Fibroblast of skin of left quadriceps (primary cell): ENCODE measurements at regions not wholly inside any gene's neighbourhood (a gene's known extent, or its start where the extent isn't known, plus 50 kb on each side); places are given as distances from the start of the nearest gene placed in this dataset.
"Not testable (repeated sequence)": the region's sequence is repeated elsewhere in the genome, so short reads cannot be mapped to it uniquely, and the experiment has no call there.

ENCODE experiments used
- DNase-seq, 2 experiments: peaks; one replicate each; pipeline ENCODE4 v3.0.0-alpha.2; 2013; ENCODE audit warnings: low read depth in 2 of 2

GRCh38 chr5:102554082-102554481, 55.3 kb upstream of the SLCO6A1 start:
- no peak for DNase-seq

- DNase-seq: no peak
These were observed 55.9 kb upstream of the SLCO6A1 start for GRCh38 chr5:102554728-102555127.

- DNase-seq: no peak
These were observed 63.3 kb upstream of the SLCO6A1 start for GRCh38 chr5:102561894-102562760.

DNA sequence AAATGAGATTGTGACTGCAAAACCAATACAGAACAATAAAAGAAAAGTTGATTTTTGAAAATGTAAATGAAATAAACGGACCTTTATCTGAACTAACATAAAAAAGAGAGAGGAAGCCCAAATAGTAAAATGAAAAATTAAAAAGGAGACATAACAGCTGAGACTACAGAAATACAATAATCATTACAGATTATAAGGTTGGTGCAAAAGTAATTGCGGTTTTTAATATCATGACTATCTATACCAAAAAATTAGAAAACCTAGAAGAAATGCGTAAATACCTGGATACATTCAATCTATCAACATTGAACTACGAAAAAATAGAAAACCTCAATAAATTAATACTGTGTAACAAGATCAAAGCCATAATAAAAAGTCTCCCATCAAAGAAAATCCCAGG, 71.9 kb upstream of the SLCO6A1 start:
- DNase-seq: no peak

DNA sequence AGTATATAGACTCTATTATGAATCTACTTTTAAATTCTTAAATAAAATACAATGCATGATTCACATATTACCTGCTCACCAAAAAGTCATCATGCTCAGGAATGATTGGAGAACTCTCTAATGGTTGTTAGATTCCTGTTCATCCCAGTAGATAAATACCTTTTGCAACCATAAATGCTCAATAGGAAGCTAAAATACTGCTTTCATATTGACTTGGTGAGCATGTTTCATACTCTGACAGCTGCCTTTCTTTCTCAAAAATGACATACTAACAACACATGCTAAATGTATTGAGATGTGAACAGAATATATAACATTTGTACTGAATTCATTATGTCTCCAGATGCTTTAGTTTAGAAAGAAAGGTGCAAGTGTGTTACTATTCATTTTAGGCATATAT, 79.6 kb upstream of the SLCO6A1 start:
- DNase-seq: no peak

DNA sequence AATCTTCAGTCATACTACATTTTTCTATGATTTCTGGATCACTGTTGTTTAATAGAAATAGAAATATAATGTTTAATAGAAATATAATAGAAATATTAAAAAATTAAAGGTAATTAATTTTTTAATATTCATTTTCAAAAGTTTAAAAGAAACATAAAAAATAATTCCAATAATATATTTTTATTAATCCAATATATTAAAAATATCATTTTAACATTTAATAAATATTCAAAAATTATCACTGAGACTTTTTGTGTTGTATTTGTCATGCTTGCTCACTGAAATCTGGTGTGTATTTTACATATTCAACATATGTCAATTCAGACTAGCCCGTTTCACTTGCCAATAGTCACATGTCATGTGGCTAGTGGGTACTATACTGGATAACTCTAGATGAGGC, 80.6 kb upstream of the SLCO6A1 start:
- no peak for DNase-seq

GRCh38 chr5:102581011-102581410, 82.2 kb upstream of the SLCO6A1 start:
- no peak for DNase-seq

DNA sequence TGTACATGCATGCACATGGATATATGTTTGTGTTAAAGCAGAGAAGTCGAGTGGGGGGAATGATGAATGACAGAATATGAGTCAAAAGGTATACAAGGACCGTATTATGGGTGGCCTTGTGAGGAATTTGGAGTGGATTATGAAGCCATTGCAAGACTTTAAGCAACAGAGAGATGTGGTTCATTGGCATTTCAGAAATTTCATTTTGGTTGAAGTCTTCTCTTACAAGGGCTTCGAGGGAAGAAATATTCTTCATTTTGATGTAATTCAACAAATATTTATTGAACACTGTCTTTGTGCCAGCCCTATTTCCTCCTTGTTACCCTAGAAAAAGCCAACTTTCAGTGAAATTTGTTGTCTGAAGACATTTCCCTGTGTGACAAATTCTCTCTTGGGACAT, 83.9 kb upstream of the SLCO6A1 start:
- peak; percentile 26 to 29 for DNase-seq

DNA sequence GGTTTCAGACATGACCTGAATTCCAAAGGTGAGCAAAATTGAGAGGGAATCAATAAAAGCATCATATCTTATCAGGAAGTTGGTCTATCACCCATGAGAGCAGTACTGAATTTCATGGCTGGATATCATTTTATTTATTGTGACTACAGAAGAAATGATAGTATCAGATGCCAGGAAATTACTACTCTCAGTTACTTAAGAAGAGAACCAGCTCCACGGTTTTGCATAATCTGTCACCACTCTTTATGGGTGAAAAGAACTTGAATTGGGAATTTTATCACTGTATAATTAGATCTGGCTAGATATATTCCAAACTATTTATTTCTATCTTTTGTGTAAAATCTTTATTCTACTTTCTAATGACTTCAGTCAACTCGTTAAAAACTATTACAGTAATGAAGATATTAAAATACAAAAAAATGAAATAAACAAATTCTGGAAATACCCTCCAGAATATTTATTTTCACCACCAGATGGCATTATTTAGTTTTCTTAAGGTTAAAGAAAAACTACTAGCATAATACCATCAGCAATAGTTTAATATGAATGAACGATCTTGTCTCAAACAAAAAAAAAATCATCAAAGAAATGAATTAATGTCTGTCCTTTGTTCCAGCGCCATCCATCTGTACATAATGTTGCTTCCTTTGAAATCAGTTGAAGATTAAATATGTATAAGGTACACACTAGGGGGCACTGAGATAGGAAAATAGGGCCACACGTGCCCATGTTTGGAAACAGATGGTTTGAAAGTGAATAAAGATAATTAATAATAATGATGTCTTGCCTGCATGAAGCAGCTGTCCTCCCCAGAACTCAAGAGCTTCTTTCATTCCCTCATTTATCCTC, 84.7 kb upstream of the SLCO6A1 start:
- DNase-seq: peak; percentile 10 to 17

DNA sequence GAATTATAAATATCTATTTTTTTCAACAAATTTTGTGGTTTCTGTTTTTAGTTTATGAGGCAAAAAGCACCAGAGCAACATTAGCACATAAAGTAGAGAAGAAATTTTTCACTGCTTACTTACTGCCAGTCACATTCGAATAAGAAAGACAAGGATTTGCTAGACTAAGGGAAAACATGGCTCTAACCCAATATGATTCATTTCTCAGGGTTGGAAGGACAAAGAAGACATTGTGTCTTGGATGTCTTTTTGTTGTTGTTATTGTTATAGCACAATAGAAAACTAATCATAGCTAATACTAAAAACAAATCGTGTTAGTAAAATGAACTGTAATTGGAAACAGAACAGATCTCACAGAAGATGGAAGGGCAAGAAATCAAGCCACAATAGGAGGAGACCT, 90.9 kb upstream of the SLCO6A1 start:
- DNase-seq: no peak

- no peak for DNase-seq
These were observed 91.7 kb upstream of the SLCO6A1 start for GRCh38 chr5:102590467-102590866.

- DNase-seq: no peak
These were observed 92.8 kb upstream of the SLCO6A1 start for GRCh38 chr5:102591650-102592049.

GRCh38 chr5:102592586-102592985, 93.8 kb upstream of the SLCO6A1 start:
- DNase-seq: not testable (repeated sequence)

GRCh38 chr5:102594192-102594591, 95.4 kb upstream of the SLCO6A1 start:
- DNase-seq: no peak

GRCh38 chr5:102595332-102595731, 96.5 kb upstream of the SLCO6A1 start:
- no peak for DNase-seq

- no peak for DNase-seq
These were observed 97.3 kb upstream of the SLCO6A1 start for GRCh38 chr5:102596113-102596512.

GRCh38 chr5:102596951-102597350, 98.2 kb upstream of the SLCO6A1 start:
- DNase-seq: no peak

DNA sequence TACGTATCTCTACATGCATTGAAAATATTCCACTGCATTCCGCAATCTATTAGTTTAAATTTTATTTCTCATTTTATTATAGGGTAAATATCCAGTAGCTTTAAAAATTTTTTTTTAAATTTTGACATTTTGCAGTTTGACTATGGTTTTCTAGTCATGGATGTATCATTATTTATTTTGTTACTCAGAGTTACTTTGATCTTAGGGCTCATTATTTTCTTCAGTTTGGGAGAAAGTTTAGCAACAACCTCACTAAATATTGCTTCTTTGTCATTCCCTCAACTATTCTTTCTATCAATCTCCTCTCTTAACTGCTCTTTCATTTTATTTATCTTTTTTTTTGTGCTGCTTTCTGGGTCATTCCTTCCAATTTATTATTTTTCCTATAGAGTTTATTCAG, 100.5 kb upstream of the SLCO6A1 start:
- DNase-seq: no peak

GRCh38 chr5:102600964-102601363, 102.2 kb upstream of the SLCO6A1 start:
- peak in 1 of 2 experiments; percentile 9 for DNase-seq

- DNase-seq: no peak
These were observed 104.9 kb upstream of the SLCO6A1 start for GRCh38 chr5:102603670-102604069.

DNA sequence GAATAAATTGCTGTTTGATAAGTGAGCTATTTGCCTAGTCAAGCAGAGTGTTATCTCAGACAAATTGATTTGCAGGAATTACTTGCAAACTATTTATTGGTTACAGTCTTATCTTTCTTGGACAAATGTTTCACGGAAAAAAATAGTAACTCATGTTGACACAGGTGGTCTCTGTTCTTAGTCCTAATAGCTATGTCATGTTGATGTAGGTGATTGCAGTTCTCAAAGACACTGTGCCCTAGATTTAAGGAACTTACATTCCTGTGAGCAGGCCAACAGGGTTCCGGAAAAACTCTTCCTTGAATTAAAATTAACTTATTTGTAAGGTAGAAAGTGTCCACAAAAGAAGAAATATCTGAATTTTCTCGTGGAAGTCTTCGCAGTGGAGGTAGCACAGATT, 109.6 kb upstream of the SLCO6A1 start:
- no peak for DNase-seq

DNA sequence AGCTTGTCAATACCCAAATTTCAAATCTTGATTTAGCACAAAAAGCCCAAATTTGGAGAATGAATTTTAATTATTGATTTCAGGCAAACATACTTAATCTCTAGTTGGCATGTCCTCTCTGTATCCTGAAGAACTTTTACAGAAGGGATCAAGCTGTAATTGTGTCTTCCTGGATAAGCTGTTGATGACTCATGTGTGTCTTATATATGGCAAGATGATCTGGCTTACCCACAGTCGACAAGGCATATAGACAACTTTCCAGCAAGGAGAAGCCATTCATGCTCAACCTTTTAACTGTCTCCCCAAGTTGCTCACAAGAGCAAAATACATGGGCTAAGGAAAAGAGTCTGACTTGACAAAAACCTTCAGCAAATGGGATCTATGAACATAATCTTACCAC, 112.5 kb upstream of the SLCO6A1 start:
- no peak for DNase-seq

- DNase-seq: no peak
These were observed 114.9 kb upstream of the SLCO6A1 start for GRCh38 chr5:102613661-102614060.
